NCI-H460 (cell line): ENCODE measurements at regions not wholly inside any gene's neighbourhood (a gene's known extent, or its start where the extent isn't known, plus 50 kb on each side); places are given as distances from the start of the nearest gene placed in this dataset.
"Not testable (repeated sequence)": the region's sequence is repeated elsewhere in the genome, so short reads cannot be mapped to it uniquely, and the experiment has no call there.

Experiments
- DNase-seq: peaks from one replicate; pipeline ENCODE4 v3.0.0-alpha.2; 2016; ENCODE audit warnings: low read depth; ENCODE audit errors: extremely low read depth

GRCh38 chr2:186348200-186348599 is 137.9 kb upstream of the ZC3H15 start:
- DNase-seq, result no peak

GRCh38 chr2:186349508-186349907 is 136.6 kb upstream of the ZC3H15 start:
- DNase-seq, result no peak

- not testable (repeated sequence) for DNase-seq
Observed at GRCh38 chr2:186354160-186354559, 131.9 kb upstream of the ZC3H15 start.

GRCh38 chr2:186365406-186365805 is 120.7 kb upstream of the ZC3H15 start:
- DNase-seq, result no peak

GRCh38 chr2:186379052-186379451 is 107.0 kb upstream of the ZC3H15 start:
- no peak for DNase-seq

- no peak for DNase-seq
Observed at GRCh38 chr2:186380805-186381204, 105.3 kb upstream of the ZC3H15 start.

GRCh38 chr2:186381573-186381972 is 104.5 kb upstream of the ZC3H15 start:
- no peak for DNase-seq

GRCh38 chr2:186382932-186383331 is 103.1 kb upstream of the ZC3H15 start:
- no peak for DNase-seq

- DNase-seq, result no peak
Observed at GRCh38 chr2:186384226-186384625, 101.8 kb upstream of the ZC3H15 start.

- DNase-seq, result not testable (repeated sequence)
Observed at GRCh38 chr2:186385638-186386201, 100.3 kb upstream of the ZC3H15 start.

GRCh38 chr2:186399082-186399644 is 86.9 kb upstream of the ZC3H15 start:
- no peak for DNase-seq

- no peak for DNase-seq
Observed at GRCh38 chr2:186405842-186406241, 80.2 kb upstream of the ZC3H15 start.

GRCh38 chr2:186407611-186408010 is 78.4 kb upstream of the ZC3H15 start:
- DNase-seq, result no peak

- no peak for DNase-seq
Observed at GRCh38 chr2:186410802-186411201, 75.3 kb upstream of the ZC3H15 start.

GRCh38 chr2:186422226-186422625 is 63.8 kb upstream of the ZC3H15 start:
- no peak for DNase-seq

GRCh38 chr2:186423481-186423880 is 62.6 kb upstream of the ZC3H15 start:
- no peak for DNase-seq

- no peak for DNase-seq
Observed at GRCh38 chr2:186424265-186424664, 61.8 kb upstream of the ZC3H15 start.

GRCh38 chr2:186425576-186425975 is 60.5 kb upstream of the ZC3H15 start:
- DNase-seq, result no peak

- no peak for DNase-seq
Observed at GRCh38 chr2:186426153-186427016, 59.7 kb upstream of the ZC3H15 start.

- not testable (repeated sequence) for DNase-seq
Observed at GRCh38 chr2:186427017-186427350, 59.1 kb upstream of the ZC3H15 start.

- DNase-seq, result no peak
Observed at GRCh38 chr2:186427970-186428369, 58.1 kb upstream of the ZC3H15 start.

- no peak for DNase-seq
Observed at GRCh38 chr2:186429104-186429503, 57.0 kb upstream of the ZC3H15 start.
